Stimulated activated effector memory CD8-positive, alpha-beta T cell treated with anti-CD3 and anti-CD28 coated beads, Interleukin-12 subunit alpha, Interleukin-12 subunit beta, amount 100 ng/mL, for 72 hours (primary cell): ENCODE measurements at regions not wholly inside any gene's neighbourhood (a gene's known extent, or its start where the extent isn't known, plus 50 kb on each side); places are given as distances from the start of the nearest gene placed in this dataset.
"Not testable (repeated sequence)": the region's sequence is repeated elsewhere in the genome, so short reads cannot be mapped to it uniquely, and the experiment has no call there.

Source experiments
- ATAC-seq: fragments of 150-1000 bp; cut with Tn5 transposase; 2 replicates; pipeline ENCODE4 v1.10.0; 2021
- DNase-seq, 2 donors: peaks; one replicate each; pipeline ENCODE4 v3.0.0; 2021 to 2022; ENCODE audit warnings: low spot score in 2 of 2
- H3K27ac Mint-ChIP-seq: one replicate; pipeline ENCODE4 v1.8.0; 2022; ENCODE audit warnings: mild to moderate bottlenecking, mixed read lengths
- H3K36me3 Mint-ChIP-seq: one replicate; pipeline ENCODE4 v1.8.0; 2022; ENCODE audit warnings: mild to moderate bottlenecking, mixed read lengths
- H3K4me1 Mint-ChIP-seq: one replicate; pipeline ENCODE4 v1.8.0; 2022; ENCODE audit warnings: mixed read lengths
- H3K4me3 Mint-ChIP-seq: one replicate; pipeline ENCODE4 v1.8.0; 2022; ENCODE audit warnings: mild to moderate bottlenecking, mixed read lengths
- H3K9me3 Mint-ChIP-seq: one replicate; pipeline ENCODE4 v1.8.0; 2022; ENCODE audit warnings: mixed read lengths

DNA sequence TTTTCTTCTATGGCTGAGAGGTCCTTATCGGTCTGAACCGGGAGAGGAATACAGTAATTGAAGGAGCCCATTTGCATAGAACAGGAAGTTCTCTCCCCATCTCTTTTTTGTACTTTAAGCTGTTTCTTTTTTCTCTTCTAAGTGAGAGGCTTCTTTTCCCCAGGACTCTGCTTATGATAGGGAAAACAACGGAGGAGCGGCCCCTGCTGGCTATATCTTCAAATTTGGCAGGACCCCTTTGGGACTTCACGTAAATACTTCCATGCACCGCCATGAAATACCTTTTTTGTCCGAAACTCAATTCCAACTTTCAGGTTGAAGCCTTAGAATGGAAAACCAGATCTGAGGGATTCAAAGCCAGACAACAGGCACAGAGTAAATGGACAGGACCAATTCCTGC is 1153.0 kb upstream of the INTU start:
- Mint-ChIP-seq H3K9me3 (no peaks in the 10 kb centered on the region), H3K27ac (no peak overlapping the region), H3K4me3 (no peak overlapping the region), H3K36me3 (peaks cover 6% of the 10 kb centered on the region), H3K4me1 (no peaks in the 10 kb centered on the region)
- no peak for DNase-seq
- ATAC-seq: no peak

DNA sequence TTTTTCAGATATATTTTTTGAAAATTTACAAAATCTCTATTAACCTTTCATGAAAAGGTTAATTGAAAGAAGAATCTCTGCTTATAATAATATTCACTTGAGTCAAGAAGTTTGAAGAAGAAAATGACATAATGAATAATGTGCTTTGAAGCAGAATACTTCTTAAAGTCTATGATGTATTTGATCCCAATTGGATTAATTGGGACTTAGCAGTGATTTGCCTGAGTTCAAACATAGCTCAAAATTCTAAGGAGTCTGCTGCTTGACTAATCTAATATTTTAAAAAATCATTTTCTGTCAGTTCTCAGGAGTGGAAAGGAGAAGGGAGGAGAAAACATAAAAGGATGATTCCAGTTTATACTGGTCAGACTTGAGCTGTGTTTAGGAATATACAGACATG is 1150.4 kb upstream of the INTU start:
- Mint-ChIP-seq H3K4me3 (no peak overlapping the region), H3K9me3 (no peaks in the 10 kb centered on the region), H3K4me1 (no peaks in the 10 kb centered on the region), H3K27ac (no peak overlapping the region), H3K36me3 (peaks cover 6% of the 10 kb centered on the region)
- ATAC-seq: no peak
- no peak for DNase-seq

- no peak for DNase-seq
- Mint-ChIP-seq H3K27ac (no peak overlapping the region), H3K4me3 (no peak overlapping the region), H3K4me1 (no peaks in the 10 kb centered on the region), H3K36me3 (no peaks in the 10 kb centered on the region), H3K9me3 (peaks cover 4% of the 10 kb centered on the region)
- ATAC-seq: no peak
Measured at GRCh38 chr4:126486377-126486776, 1146.4 kb upstream of the INTU start.

GRCh38 chr4:126489826-126490463 is 1142.8 kb upstream of the INTU start:
- H3K4me3 Mint-ChIP-seq: no peak overlapping the region
- no peak overlapping the region for H3K27ac Mint-ChIP-seq
- H3K36me3 Mint-ChIP-seq: no peaks in the 10 kb centered on the region
- no peak for ATAC-seq
- no peak for DNase-seq
- H3K9me3 Mint-ChIP-seq: peaks cover 12% of the 10 kb centered on the region
- H3K4me1 Mint-ChIP-seq: no peaks in the 10 kb centered on the region

DNA sequence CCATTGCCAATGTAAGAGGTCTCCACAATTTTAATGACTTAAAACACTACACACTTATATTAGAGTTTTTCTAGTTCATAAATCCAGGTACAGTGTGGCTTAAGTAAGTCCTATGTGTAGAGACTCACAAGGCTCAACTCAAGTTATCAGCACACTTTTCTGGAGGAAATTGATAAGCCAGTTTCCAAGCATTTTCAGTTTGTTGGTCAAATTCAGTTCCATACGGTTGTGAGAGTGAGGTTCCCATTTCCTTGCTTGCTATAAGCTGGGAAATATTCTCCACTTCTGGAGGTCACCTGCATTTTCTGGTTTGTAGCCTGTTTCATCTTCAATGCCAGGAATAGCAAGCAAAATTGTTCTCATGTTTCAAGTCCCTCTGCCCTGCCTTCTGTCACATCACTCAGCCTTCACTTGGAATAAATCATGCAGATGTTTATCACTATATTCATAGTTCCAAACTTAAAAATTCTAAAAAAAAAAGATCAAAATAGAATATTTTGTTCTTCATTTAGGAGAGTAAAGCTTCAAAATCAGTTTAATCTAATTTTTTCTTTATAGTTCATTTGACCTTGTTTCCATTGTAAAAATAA is 1137.5 kb upstream of the INTU start:
- Mint-ChIP-seq H3K4me1 (no peaks in the 10 kb centered on the region), H3K27ac (no peak overlapping the region), H3K36me3 (no peaks in the 10 kb centered on the region), H3K9me3 (peaks cover 10% of the 10 kb centered on the region), H3K4me3 (no peak overlapping the region)
- ATAC-seq (no peak), DNase-seq (no peak)

DNA sequence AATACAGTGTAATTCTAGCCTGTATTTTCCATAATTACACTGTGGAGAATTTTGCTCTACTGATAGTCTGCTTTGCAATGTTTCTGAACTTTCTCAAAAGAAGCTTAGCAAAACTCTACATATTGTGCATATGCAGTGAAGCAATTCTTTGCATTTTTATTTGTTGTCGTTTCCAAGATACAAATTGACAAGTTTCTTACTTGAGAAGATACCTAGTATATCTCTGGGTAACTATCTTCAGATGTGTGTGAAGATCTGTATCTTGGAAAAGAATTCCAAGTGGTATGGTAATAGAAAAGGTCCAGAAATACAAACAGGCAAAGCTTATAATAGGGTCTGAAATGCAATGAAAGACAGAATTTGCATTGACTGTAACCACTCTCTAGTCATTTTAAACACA is 1119.8 kb upstream of the INTU start:
- ATAC-seq (no peak), DNase-seq (no peak)
- Mint-ChIP-seq H3K27ac (no peak overlapping the region), H3K9me3 (peaks cover 26% of the 10 kb centered on the region), H3K36me3 (no peaks in the 10 kb centered on the region), H3K4me3 (no peak overlapping the region), H3K4me1 (no peaks in the 10 kb centered on the region)

- Mint-ChIP-seq H3K9me3 (peaks cover 21% of the 10 kb centered on the region), H3K4me1 (no peaks in the 10 kb centered on the region), H3K36me3 (no peaks in the 10 kb centered on the region), H3K27ac (no peak overlapping the region), H3K4me3 (no peak overlapping the region)
- ATAC-seq: no peak
- no peak for DNase-seq
Measured at GRCh38 chr4:126513596-126513995, 1119.2 kb upstream of the INTU start.

GRCh38 chr4:126520731-126521130 is 1112.0 kb upstream of the INTU start:
- Mint-ChIP-seq H3K4me3 (no peak overlapping the region), H3K9me3 (peaks cover 9% of the 10 kb centered on the region), H3K36me3 (no peaks in the 10 kb centered on the region), H3K27ac (no peak overlapping the region), H3K4me1 (no peaks in the 10 kb centered on the region)
- DNase-seq (no peak), ATAC-seq (no peak)

- not testable (repeated sequence) for DNase-seq, H3K4me1 Mint-ChIP-seq, H3K9me3 Mint-ChIP-seq, H3K4me3 Mint-ChIP-seq, H3K27ac Mint-ChIP-seq, ATAC-seq, H3K36me3 Mint-ChIP-seq
Measured at GRCh38 chr4:126525400-126525799, 1107.4 kb upstream of the INTU start.

DNA sequence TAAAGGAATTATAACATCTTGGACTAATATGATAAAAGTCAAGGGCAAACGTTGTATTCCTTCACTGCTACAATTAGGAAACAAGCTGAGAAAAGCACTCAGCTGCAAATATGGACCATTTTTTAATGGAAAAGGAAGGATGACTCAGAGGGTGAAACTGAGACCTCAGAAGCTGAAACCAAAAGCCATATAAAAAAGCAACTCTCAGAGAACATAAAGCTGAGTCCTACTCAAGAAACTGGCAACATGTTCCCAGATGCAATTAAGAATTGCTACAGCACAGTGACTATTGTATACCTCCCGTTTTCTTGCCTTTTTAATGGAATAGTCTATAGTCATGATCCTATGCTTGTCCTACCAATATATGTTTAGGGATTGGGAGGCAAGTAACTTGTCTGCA is 1106.4 kb upstream of the INTU start:
- ATAC-seq (no peak), DNase-seq (no peak)
- Mint-ChIP-seq H3K4me3 (no peak overlapping the region), H3K36me3 (no peaks in the 10 kb centered on the region), H3K27ac (no peak overlapping the region), H3K9me3 (peaks cover 9% of the 10 kb centered on the region), H3K4me1 (no peaks in the 10 kb centered on the region)

GRCh38 chr4:126529997-126530396 is 1102.8 kb upstream of the INTU start:
- peaks cover 9% of the 10 kb centered on the region for H3K9me3 Mint-ChIP-seq
- no peaks in the 10 kb centered on the region for H3K36me3 Mint-ChIP-seq
- no peaks in the 10 kb centered on the region for H3K4me1 Mint-ChIP-seq
- ATAC-seq (no peak), DNase-seq (no peak)
- H3K27ac Mint-ChIP-seq: no peak overlapping the region
- H3K4me3 Mint-ChIP-seq: no peak overlapping the region

- no peak overlapping the region for H3K27ac Mint-ChIP-seq
- ATAC-seq: no peak
- no peak overlapping the region for H3K4me3 Mint-ChIP-seq
- no peaks in the 10 kb centered on the region for H3K4me1 Mint-ChIP-seq
- no peak for DNase-seq
- H3K36me3 Mint-ChIP-seq: no peaks in the 10 kb centered on the region
- peaks cover 9% of the 10 kb centered on the region for H3K9me3 Mint-ChIP-seq
Measured at GRCh38 chr4:126530996-126531585, 1101.7 kb upstream of the INTU start.

DNA sequence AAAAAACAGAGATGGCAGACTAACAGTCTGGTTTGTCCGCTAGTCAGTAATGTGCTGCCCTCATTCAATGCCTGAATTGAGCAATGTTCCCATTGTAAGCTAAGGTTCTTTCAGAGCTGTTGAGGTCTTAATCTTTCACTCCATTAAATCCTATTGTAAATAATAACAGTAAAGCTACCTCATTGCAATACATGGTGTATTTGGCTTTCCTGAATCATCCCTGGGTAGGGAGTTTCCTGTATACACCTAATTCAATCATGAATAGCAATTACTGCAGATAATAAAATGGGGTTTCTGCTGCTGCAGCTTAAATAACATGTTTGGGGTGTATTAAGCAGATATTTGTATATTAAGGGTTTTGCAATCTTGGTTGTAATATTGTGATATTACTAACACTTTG is 1100.2 kb upstream of the INTU start:
- DNase-seq (no peak), ATAC-seq (no peak)
- Mint-ChIP-seq H3K4me1 (no peaks in the 10 kb centered on the region), H3K4me3 (no peak overlapping the region), H3K9me3 (peaks cover 9% of the 10 kb centered on the region), H3K36me3 (no peaks in the 10 kb centered on the region), H3K27ac (no peak overlapping the region)

- ATAC-seq: no peak
- DNase-seq: no peak
- H3K9me3 Mint-ChIP-seq: peaks cover 9% of the 10 kb centered on the region
Measured at GRCh38 chr4:126533146-126533805, 1099.5 kb upstream of the INTU start.

DNA sequence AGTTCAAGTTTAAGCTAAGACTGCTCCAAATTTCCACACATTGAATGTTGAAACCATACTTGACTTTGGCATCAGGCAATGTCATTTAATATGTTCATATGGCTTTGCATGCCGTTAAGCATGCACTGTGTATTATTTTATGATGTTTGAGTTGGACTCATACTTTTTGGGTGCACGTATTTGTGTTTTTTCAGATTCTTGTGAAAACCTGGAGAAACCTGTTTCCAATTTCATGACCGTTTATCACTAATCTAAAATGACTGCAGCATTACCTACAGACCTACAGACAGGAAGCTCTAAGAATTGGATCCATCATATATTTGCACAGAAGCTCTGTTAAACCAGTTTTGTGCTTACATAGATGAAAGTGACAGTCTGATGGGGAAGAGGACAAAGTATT is 1093.0 kb upstream of the INTU start:
- ATAC-seq: no peak
- no peaks in the 10 kb centered on the region for H3K4me1 Mint-ChIP-seq
- no peak overlapping the region for H3K27ac Mint-ChIP-seq
- no peak overlapping the region for H3K4me3 Mint-ChIP-seq
- DNase-seq: no peak
- H3K36me3 Mint-ChIP-seq: no peaks in the 10 kb centered on the region
- peaks cover 16% of the 10 kb centered on the region for H3K9me3 Mint-ChIP-seq

More at GRCh38 chr4:126533146-126533805, 1099.5 kb upstream of the INTU start:
- Mint-ChIP-seq H3K4me3 (no peak overlapping the region), H3K4me1 (no peaks in the 10 kb centered on the region), H3K36me3 (no peaks in the 10 kb centered on the region), H3K27ac (no peak overlapping the region)

GRCh38 chr4:126541820-126542219 is 1090.9 kb upstream of the INTU start:
- no peak overlapping the region for H3K27ac Mint-ChIP-seq
- no peak overlapping the region for H3K4me3 Mint-ChIP-seq
- no peaks in the 10 kb centered on the region for H3K36me3 Mint-ChIP-seq
- H3K4me1 Mint-ChIP-seq: no peaks in the 10 kb centered on the region
- no peak for ATAC-seq
- no peak for DNase-seq
- H3K9me3 Mint-ChIP-seq: peaks cover 13% of the 10 kb centered on the region
